ENCODE measurements at regions not wholly inside any gene's neighbourhood (a gene's known extent, or its start where the extent isn't known, plus 50 kb on each side); places are given as distances from the start of the nearest gene placed in this dataset.
A peak's percentile ranks its signal among the peaks of the same experiment; 100 is the strongest.

- no peak overlapping the region for H3K27ac ChIP-seq (ENCODE audit: low read depth, low read length)
- no peak for TF ChIP-seq CHD1 (IDR thresholded peaks at IDR 0.05; ENCODE audit: low read depth, low read length)
- no peak for TF ChIP-seq BCL11A (IDR thresholded peaks at IDR 0.05; ENCODE audit: low read depth in 2 of 2, low read length in 2 of 2)
- no peak for TF ChIP-seq GABPA (IDR thresholded peaks at IDR 0.05; ENCODE audit: borderline replicate concordance, insufficient read depth, low read length)
- TF ChIP-seq SIX5 (IDR thresholded peaks at IDR 0.05; ENCODE audit: low read depth, low read length), result no peak
- TF ChIP-seq, protein P1, sequence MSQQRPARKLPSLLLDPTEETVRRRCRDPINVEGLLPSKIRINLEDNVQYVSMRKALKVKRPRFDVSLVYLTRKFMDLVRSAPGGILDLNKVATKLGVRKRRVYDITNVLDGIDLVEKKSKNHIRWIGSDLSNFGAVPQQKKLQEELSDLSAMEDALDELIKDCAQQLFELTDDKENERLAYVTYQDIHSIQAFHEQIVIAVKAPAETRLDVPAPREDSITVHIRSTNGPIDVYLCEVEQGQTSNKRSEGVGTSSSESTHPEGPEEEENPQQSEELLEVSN (IDR thresholded peaks at IDR 0.05), result no peak
- no peak for TF ChIP-seq SRF (IDR thresholded peaks at IDR 0.05; ENCODE audit: low read depth, low read length)
- TF ChIP-seq POLR2AphosphoS5 (IDR thresholded peaks at IDR 0.05; ENCODE audit: low read depth, low read length), result no peak
Observed at GRCh38 chr5:74040065-74040551, 414.1 kb downstream of the ARHGEF28 start.

More at GRCh38 chr5:74040065-74040551, 414.1 kb downstream of the ARHGEF28 start:
- H3K79me2 ChIP-seq (ENCODE audit: control insufficient read depth in 1 of 2, insufficient read depth in 2 of 2, low read length in 2 of 2), result no peaks in the 10 kb centered on the region
- H3K23me2 ChIP-seq (ENCODE audit: low read depth, low read length), result no peaks in the 10 kb centered on the region
- H2BK12ac ChIP-seq (ENCODE audit: low read depth, low read length), result no peak overlapping the region
- H3K14ac ChIP-seq (ENCODE audit: insufficient read length), result no peak overlapping the region
- no peak overlapping the region for H4K8ac ChIP-seq (ENCODE audit: extremely low read depth, insufficient read depth, low read length)
- H2AFZ ChIP-seq (ENCODE audit: low read length), result peak overlapping the region; percentile 80; the same call in 1 of the 2 replicates
- H3K27me3 ChIP-seq (replicated peaks in 1 of 4; ENCODE audit: control insufficient read depth in 3 of 4, extremely low read depth in 1 of 4, insufficient read depth in 3 of 4, low read length in 3 of 4), result no peaks in the 10 kb centered on the region
- no peak overlapping the region for H2BK5ac ChIP-seq (ENCODE audit: low read depth, low read length)
- H3K4me3 ChIP-seq (ENCODE audit: extremely low read depth in 1 of 4, insufficient read depth in 2 of 4, low read depth in 3 of 4, low read length in 4 of 4), result no peak overlapping the region
- H3K4me2 ChIP-seq (ENCODE audit: insufficient read depth in 1 of 2, low read depth in 2 of 2, low read length in 2 of 2), result no peak overlapping the region
- H3K9me3 ChIP-seq (ENCODE audit: insufficient read depth in 2 of 2, low read depth in 1 of 2, low read length in 1 of 2), result no peaks in the 10 kb centered on the region; a peak in 1 of 4 replicates
- H4K20me1 ChIP-seq (replicated peaks in 1 of 2; ENCODE audit: control insufficient read depth in 1 of 2, insufficient read depth in 2 of 2, low read length in 2 of 2), result no peaks in the 10 kb centered on the region
- no peak overlapping the region for H3K56ac ChIP-seq (replicated peaks; ENCODE audit: insufficient read length, low read depth, low read length)
- ChIA-PET POLR2A (ENCODE audit: partially characterized antibody) (no interaction called here), CTCF (ENCODE audit: partially characterized antibody) (interaction anchor here (0.9 to 2.7 kb wide), 3 partner anchors 12 to 137 kb away, joined by 3 to 6 read pairs (median 3); no protein-coding TSS in a partner anchor)
- H2BK120ac ChIP-seq (replicated peaks; ENCODE audit: low read depth, low read length), result no peak overlapping the region
- no peak overlapping the region for H2AK5ac ChIP-seq (ENCODE audit: low read depth, low read length)
- no peak for DNase-seq (ENCODE audit: low read depth in 1 of 2, low spot score in 2 of 2)
- H3K79me1 ChIP-seq (ENCODE audit: low read depth, low read length), result no peaks in the 10 kb centered on the region
- no peak overlapping the region for H2BK15ac ChIP-seq (ENCODE audit: low read length)
- H3K23ac ChIP-seq (ENCODE audit: insufficient read length), result no peak overlapping the region
- 93% methylated on average over 2 of the region's 2 CpGs; no CpG with 5 or more reads in 1 of the 2 experiments for WGBS, 2 experiments (ENCODE audit: extremely low coverage in 1 of 2, insufficient coverage in 1 of 2, insufficient read length in 1 of 2, insufficient replicate concordance in 2 of 2, low coverage in 1 of 2, low lambda C conversion rate in 2 of 2, missing lambda C conversion rate in 1 of 2)
- H2BK20ac ChIP-seq (ENCODE audit: low read length), result no peak overlapping the region
- H3K4ac ChIP-seq (replicated peaks; ENCODE audit: insufficient read length, low read depth, low read length), result no peak overlapping the region
- peaks cover 1 to 2% (median 2%) of the 10 kb centered on the region in 4 experiments; a peak in 3 of 7 replicates for H3K4me1 ChIP-seq (replicated peaks in 1 of 4; ENCODE audit: control insufficient read depth in 3 of 4, insufficient read depth in 4 of 4, low read length in 3 of 4)
- H4K5ac ChIP-seq (ENCODE audit: insufficient read length, low read depth, low read length), result no peak overlapping the region
- H3K18ac ChIP-seq (ENCODE audit: extremely low read depth, low read length), result no peak overlapping the region
- no peak for FAIRE-seq
- no peaks in the 10 kb centered on the region for H3K36me3 ChIP-seq (ENCODE audit: control insufficient read depth in 2 of 4, insufficient read depth in 4 of 4, low read length in 3 of 4)
- no peak overlapping the region for H4K91ac ChIP-seq (replicated peaks; ENCODE audit: insufficient read length, low read length)
- no peak overlapping the region for H3K9ac ChIP-seq (replicated peaks in 1 of 4; ENCODE audit: extremely low read depth in 1 of 4, low read depth in 3 of 4, low read length in 3 of 4)
